ENCODE measurements at regions not wholly inside any gene's neighbourhood (a gene's known extent, or its start where the extent isn't known, plus 50 kb on each side); places are given as distances from the start of the nearest gene placed in this dataset.

GRCh38 chr7:79874797-79875196 is 259.8 kb upstream of the GNAI1 start:
- H3K4me3 ChIP-seq (ENCODE audit: low read depth, low read length), result no peak overlapping the region
- TF ChIP-seq CTCF (IDR thresholded peaks at IDR 0.05; ENCODE audit: borderline replicate concordance, insufficient read depth, low read depth, low read length), result no peak

GRCh38 chr7:79872176-79872575 is 262.5 kb upstream of the GNAI1 start:
- H3K4me3 ChIP-seq (ENCODE audit: low read depth, low read length), result no peak overlapping the region
- no peak for TF ChIP-seq CTCF (IDR thresholded peaks at IDR 0.05; ENCODE audit: borderline replicate concordance, insufficient read depth, low read depth, low read length)

GRCh38 chr7:79868010-79868409 is 266.6 kb upstream of the GNAI1 start:
- TF ChIP-seq CTCF (IDR thresholded peaks at IDR 0.05; ENCODE audit: borderline replicate concordance, insufficient read depth, low read depth, low read length), result no peak
- no peak overlapping the region for H3K4me3 ChIP-seq (ENCODE audit: low read depth, low read length)

- no peak for TF ChIP-seq CTCF (IDR thresholded peaks at IDR 0.05; ENCODE audit: borderline replicate concordance, insufficient read depth, low read depth, low read length)
- H3K4me3 ChIP-seq (ENCODE audit: low read depth, low read length), result no peak overlapping the region
Measured at GRCh38 chr7:79862447-79863210, 272.0 kb upstream of the GNAI1 start.

- no peak overlapping the region for H3K4me3 ChIP-seq (ENCODE audit: low read depth, low read length)
- TF ChIP-seq CTCF (IDR thresholded peaks at IDR 0.05; ENCODE audit: borderline replicate concordance, insufficient read depth, low read depth, low read length), result no peak
Measured at GRCh38 chr7:79855172-79855571, 279.5 kb upstream of the GNAI1 start.

- TF ChIP-seq CTCF (IDR thresholded peaks at IDR 0.05; ENCODE audit: borderline replicate concordance, insufficient read depth, low read depth, low read length), result no peak
- no peak overlapping the region for H3K4me3 ChIP-seq (ENCODE audit: low read depth, low read length)
Measured at GRCh38 chr7:79854621-79855020, 280.0 kb upstream of the GNAI1 start.

- no peak for TF ChIP-seq CTCF (IDR thresholded peaks at IDR 0.05; ENCODE audit: borderline replicate concordance, insufficient read depth, low read depth, low read length)
- H3K4me3 ChIP-seq (ENCODE audit: low read depth, low read length), result no peak overlapping the region
Measured at GRCh38 chr7:79837915-79838314, 296.7 kb upstream of the GNAI1 start.
